WTC11 (cell line): ENCODE measurements at regions not wholly inside any gene's neighbourhood (a gene's known extent, or its start where the extent isn't known, plus 50 kb on each side); places are given as distances from the start of the nearest gene placed in this dataset.
A peak's percentile ranks its signal among the peaks of the same experiment; 100 is the strongest.

Experiments
- ATAC-seq: fragments of 200-7000 bp; cut with Tn5 transposase; 2 replicates; pipeline ENCODE4 v1.10.0; 2021; ENCODE audit warnings: mild to moderate bottlenecking, moderate library complexity
- CTCF ChIA-PET: fragments of 300-600 bp; sonication (Branson Sonifier 250); formaldehyde crosslinking; loops from one replicate; lab custom pipeline; 2021; ENCODE audit warnings: antibody characterized with exemption; lab: Charles Lee
- POLR2A ChIA-PET: fragments of 350-600 bp; sonication (Branson Sonifier 250); formaldehyde crosslinking; loops from one replicate; lab custom pipeline; 2021; ENCODE audit warnings: antibody characterized with exemption; lab: Charles Lee
- DNase-seq: peaks from one replicate; pipeline ENCODE4 v3.0.0; 2021; ENCODE audit warnings: low spot score
- H3K27ac Mint-ChIP-seq: 2 replicates; pipeline ENCODE4 v1.8.0; 2021; ENCODE audit warnings: mixed read lengths
- H3K27me3 Mint-ChIP-seq: 2 replicates; pipeline ENCODE4 v1.8.0; 2021; ENCODE audit warnings: low read depth, mild to moderate bottlenecking, moderate library complexity, mixed read lengths
- H3K36me3 Mint-ChIP-seq: 2 replicates; pipeline ENCODE4 v1.8.0; 2021; ENCODE audit warnings: mixed read lengths
- H3K4me1 Mint-ChIP-seq: 2 replicates; pipeline ENCODE4 v1.8.0; 2022; ENCODE audit warnings: mixed read lengths
- H3K4me3 Mint-ChIP-seq: 2 replicates; pipeline ENCODE4 v1.8.0; 2021; ENCODE audit warnings: mild to moderate bottlenecking, moderate library complexity, mixed read lengths
- H3K9me3 Mint-ChIP-seq: 2 replicates; pipeline ENCODE4 v1.8.0; 2021; ENCODE audit warnings: mixed read lengths
- ARID4B ChIP-seq: sonication (generic); formaldehyde crosslinking; IDR thresholded peaks from 2 replicates; pipeline ENCODE4 v1.8.0; 2023; ENCODE audit warnings: missing genetic modification reagents, mild to moderate bottlenecking, borderline replicate concordance
- CREM ChIP-seq: sonication (generic); formaldehyde crosslinking; IDR thresholded peaks from 2 replicates; pipeline ENCODE4 v1.8.1; 2022; ENCODE audit warnings: mild to moderate bottlenecking, missing genetic modification reagents, moderate library complexity
- ESRRA ChIP-seq: sonication (generic); formaldehyde crosslinking; IDR thresholded peaks from 2 replicates; pipeline ENCODE4 v1.8.1; 2022; ENCODE audit warnings: mild to moderate bottlenecking, missing genetic modification reagents, borderline replicate concordance
- GABPB1 ChIP-seq: sonication (generic); formaldehyde crosslinking; IDR thresholded peaks from 2 replicates; pipeline ENCODE4 v1.8.1; 2023; ENCODE audit warnings: mild to moderate bottlenecking, missing genetic modification reagents
- GRHL2 ChIP-seq: fragments of 250-450 bp; sonication (Bioruptor Pico); IDR thresholded peaks from 2 replicates; pipeline ENCODE4 v1.8.0; 2022; ENCODE audit warnings: mild to moderate bottlenecking, moderate library complexity; ENCODE audit not compliant: insufficient replicate concordance, severe bottlenecking
- GTF2I ChIP-seq: fragments of 250-450 bp; sonication (Bioruptor Pico); conservative IDR thresholded peaks from 2 replicates; pipeline ENCODE4 v1.4.0; 2021; ENCODE audit warnings: mild to moderate bottlenecking
- HMGA2 ChIP-seq: fragments of 250-450 bp; sonication (Bioruptor Pico); IDR thresholded peaks from 2 replicates; pipeline ENCODE4 v1.4.0; 2021; ENCODE audit warnings: mild to moderate bottlenecking, moderate library complexity
- KAT7 ChIP-seq: sonication (generic); formaldehyde crosslinking; IDR thresholded peaks from 2 replicates; pipeline ENCODE4 v1.8.1; 2023; ENCODE audit warnings: missing genetic modification reagents, mild to moderate bottlenecking, borderline replicate concordance
- PRRX2 ChIP-seq: fragments of 250-450 bp; sonication (Bioruptor Pico); IDR thresholded peaks from 2 replicates; pipeline ENCODE4 v1.8.0; 2021; ENCODE audit warnings: mild to moderate bottlenecking
- RORB ChIP-seq: fragments of 250-450 bp; sonication (Bioruptor Pico); IDR thresholded peaks from 2 replicates; pipeline ENCODE4 v1.9.0; 2021; ENCODE audit warnings: mild to moderate bottlenecking
- TCF7 ChIP-seq: sonication (generic); formaldehyde crosslinking; IDR thresholded peaks from 2 replicates; pipeline ENCODE4 v1.8.0; 2022; ENCODE audit warnings: mild to moderate bottlenecking, low read depth, missing genetic modification reagents, moderate library complexity
- ZNF121 ChIP-seq: sonication (generic); formaldehyde crosslinking; IDR thresholded peaks from 2 replicates; pipeline ENCODE4 v1.8.0; 2023; ENCODE audit warnings: missing genetic modification reagents
- ZNF232 ChIP-seq: sonication (generic); formaldehyde crosslinking; IDR thresholded peaks from 2 replicates; pipeline ENCODE4 v1.8.0; 2022; ENCODE audit warnings: mild to moderate bottlenecking, missing genetic modification reagents
- ZNF317 ChIP-seq: sonication (generic); formaldehyde crosslinking; IDR thresholded peaks from 2 replicates; pipeline ENCODE4 v1.8.1; 2023; ENCODE audit warnings: low read depth, mild to moderate bottlenecking, moderate library complexity, missing genetic modification reagents, borderline replicate concordance
- ZNF396 ChIP-seq: fragments of 250-450 bp; sonication (Bioruptor Pico); IDR thresholded peaks from 2 replicates; pipeline ENCODE4 v1.8.0; 2021; ENCODE audit warnings: mild to moderate bottlenecking, moderate library complexity, borderline replicate concordance
- ZNF423 ChIP-seq: fragments of 250-450 bp; sonication (Bioruptor Pico); IDR thresholded peaks from 2 replicates; pipeline ENCODE4 v2.1.2; 2022; ENCODE audit warnings: mild to moderate bottlenecking, moderate library complexity
- TF ChIP-seq, protein P1 (sequence below): sonication (generic); formaldehyde crosslinking; IDR thresholded peaks from 2 replicates; pipeline ENCODE4 v1.8.0; 2022; ENCODE audit warnings: missing genetic modification reagents
- TF ChIP-seq, protein P2 (sequence below): sonication (generic); formaldehyde crosslinking; IDR thresholded peaks from 2 replicates; pipeline ENCODE4 v1.8.0; 2022; ENCODE audit warnings: mild to moderate bottlenecking, missing genetic modification reagents
- TF ChIP-seq, protein P3 (sequence below): sonication (generic); formaldehyde crosslinking; IDR thresholded peaks from 2 replicates; pipeline ENCODE4 v1.8.1; 2023; ENCODE audit warnings: mild to moderate bottlenecking, moderate library complexity, missing genetic modification reagents

DNA sequence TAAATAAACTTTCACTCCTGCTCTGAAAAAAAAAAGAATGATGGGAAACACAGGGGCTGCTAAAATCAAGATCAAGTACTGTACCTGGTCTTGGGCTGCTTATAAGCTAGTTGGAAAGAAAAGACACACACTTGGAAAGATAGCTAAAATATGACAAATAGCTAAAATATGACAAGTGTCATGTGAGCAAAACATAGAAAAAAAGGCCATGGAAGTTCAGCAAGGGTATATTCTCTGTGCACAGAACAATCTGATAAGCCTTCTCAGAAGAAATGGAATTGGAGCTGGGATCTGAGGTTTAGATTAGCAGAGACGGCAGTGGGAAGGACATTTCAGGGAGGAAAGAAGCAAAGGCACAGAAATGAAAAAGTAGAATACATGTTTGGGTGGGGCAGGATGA is 126.2 kb upstream of the PMCH start:
- H3K27ac Mint-ChIP-seq: peak overlapping the region; percentile 8; the same call in 1 of the 2 replicates
- ChIA-PET CTCF (no interaction called here), POLR2A (no interaction called here)

DNA sequence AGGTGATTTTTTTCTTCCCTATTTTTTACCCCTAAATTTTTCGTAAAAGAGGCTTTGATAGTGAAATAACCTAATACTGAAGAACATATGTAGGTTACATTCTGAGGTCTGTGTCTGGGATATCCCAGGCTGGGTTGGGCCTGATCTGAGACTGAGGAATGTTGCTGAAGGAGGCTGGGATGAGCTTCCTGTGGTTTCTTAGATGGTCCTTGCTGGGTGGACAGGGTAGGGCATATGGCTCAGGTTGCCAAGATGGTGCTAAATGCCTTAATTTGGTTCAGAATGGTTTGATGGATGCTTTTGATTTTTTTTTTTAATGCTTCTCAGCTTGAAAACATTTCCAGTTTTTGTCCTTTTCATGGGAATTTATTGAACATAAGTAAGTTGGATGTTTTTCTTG is 124.6 kb upstream of the PMCH start:
- CTCF ChIA-PET: interaction anchor here (1.1 kb wide), 1 partner anchor 21 kb away, joined by 4 read pairs; no protein-coding TSS in a partner anchor
- Mint-ChIP-seq H3K27me3 (no peaks in the 10 kb centered on the region; the same call in 1 of the 2 replicates), H3K9me3 (peaks cover 31% of the 10 kb centered on the region), H3K36me3 (peaks cover 13% of the 10 kb centered on the region), H3K27ac (peak overlapping the region; percentile 51; the same call in 1 of the 2 replicates), H3K4me1 (peaks cover 29% of the 10 kb centered on the region), H3K4me3 (no peak overlapping the region)
- DNase-seq (no peak), ATAC-seq (peak; percentile 99)
- POLR2A ChIA-PET: interaction anchor here (0.7 kb wide), 1 partner anchor 56 kb away, joined by 4 read pairs; no protein-coding TSS in a partner anchor
- TF ChIP-seq ZNF121: no peak
- TF ChIP-seq, protein P1, sequence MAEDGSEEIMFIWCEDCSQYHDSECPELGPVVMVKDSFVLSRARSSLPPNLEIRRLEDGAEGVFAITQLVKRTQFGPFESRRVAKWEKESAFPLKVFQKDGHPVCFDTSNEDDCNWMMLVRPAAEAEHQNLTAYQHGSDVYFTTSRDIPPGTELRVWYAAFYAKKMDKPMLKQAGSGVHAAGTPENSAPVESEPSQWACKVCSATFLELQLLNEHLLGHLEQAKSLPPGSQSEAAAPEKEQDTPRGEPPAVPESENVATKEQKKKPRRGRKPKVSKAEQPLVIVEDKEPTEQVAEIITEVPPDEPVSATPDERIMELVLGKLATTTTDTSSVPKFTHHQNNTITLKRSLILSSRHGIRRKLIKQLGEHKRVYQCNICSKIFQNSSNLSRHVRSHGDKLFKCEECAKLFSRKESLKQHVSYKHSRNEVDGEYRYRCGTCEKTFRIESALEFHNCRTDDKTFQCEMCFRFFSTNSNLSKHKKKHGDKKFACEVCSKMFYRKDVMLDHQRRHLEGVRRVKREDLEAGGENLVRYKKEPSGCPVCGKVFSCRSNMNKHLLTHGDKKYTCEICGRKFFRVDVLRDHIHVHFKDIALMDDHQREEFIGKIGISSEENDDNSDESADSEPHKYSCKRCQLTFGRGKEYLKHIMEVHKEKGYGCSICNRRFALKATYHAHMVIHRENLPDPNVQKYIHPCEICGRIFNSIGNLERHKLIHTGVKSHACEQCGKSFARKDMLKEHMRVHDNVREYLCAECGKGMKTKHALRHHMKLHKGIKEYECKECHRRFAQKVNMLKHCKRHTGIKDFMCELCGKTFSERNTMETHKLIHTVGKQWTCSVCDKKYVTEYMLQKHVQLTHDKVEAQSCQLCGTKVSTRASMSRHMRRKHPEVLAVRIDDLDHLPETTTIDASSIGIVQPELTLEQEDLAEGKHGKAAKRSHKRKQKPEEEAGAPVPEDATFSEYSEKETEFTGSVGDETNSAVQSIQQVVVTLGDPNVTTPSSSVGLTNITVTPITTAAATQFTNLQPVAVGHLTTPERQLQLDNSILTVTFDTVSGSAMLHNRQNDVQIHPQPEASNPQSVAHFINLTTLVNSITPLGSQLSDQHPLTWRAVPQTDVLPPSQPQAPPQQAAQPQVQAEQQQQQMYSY (CRISPR knock-in tag): no peak
- TF ChIP-seq RORB (CRISPR knock-in tag): no peak
- TF ChIP-seq PRRX2: no peak
- TF ChIP-seq, protein P2, sequence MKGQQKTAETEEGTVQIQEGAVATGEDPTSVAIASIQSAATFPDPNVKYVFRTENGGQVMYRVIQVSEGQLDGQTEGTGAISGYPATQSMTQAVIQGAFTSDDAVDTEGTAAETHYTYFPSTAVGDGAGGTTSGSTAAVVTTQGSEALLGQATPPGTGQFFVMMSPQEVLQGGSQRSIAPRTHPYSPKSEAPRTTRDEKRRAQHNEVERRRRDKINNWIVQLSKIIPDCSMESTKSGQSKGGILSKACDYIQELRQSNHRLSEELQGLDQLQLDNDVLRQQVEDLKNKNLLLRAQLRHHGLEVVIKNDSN (CRISPR knock-in tag): no peak
- no peak for TF ChIP-seq HMGA2
- no peak for TF ChIP-seq GABPB1 (CRISPR knock-in tag)
- TF ChIP-seq CREM (CRISPR knock-in tag): no peak
- no peak for TF ChIP-seq ARID4B (CRISPR knock-in tag)
- TF ChIP-seq ZNF396: no peak
- no peak for TF ChIP-seq KAT7 (CRISPR knock-in tag)

More for the DNA sequence above, 126.2 kb upstream of the PMCH start:
- DNase-seq (no peak), ATAC-seq (no peak)
- TF ChIP-seq, protein P1 (CRISPR knock-in tag): no peak
- TF ChIP-seq TCF7 (CRISPR knock-in tag) (no peak), ESRRA (CRISPR knock-in tag) (no peak), ZNF121 (no peak), ZNF423 (no peak), ZNF232 (CRISPR knock-in tag) (no peak), GRHL2 (no peak), ZNF317 (no peak), GTF2I (no peak)
- TF ChIP-seq, protein P3, sequence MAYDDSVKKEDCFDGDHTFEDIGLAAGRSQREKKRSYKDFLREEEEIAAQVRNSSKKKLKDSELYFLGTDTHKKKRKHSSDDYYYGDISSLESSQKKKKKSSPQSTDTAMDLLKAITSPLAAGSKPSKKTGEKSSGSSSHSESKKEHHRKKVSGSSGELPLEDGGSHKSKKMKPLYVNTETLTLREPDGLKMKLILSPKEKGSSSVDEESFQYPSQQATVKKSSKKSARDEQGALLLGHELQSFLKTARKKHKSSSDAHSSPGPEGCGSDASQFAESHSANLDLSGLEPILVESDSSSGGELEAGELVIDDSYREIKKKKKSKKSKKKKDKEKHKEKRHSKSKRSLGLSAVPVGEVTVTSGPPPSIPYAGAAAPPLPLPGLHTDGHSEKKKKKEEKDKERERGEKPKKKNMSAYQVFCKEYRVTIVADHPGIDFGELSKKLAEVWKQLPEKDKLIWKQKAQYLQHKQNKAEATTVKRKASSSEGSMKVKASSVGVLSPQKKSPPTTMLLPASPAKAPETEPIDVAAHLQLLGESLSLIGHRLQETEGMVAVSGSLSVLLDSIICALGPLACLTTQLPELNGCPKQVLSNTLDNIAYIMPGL (CRISPR knock-in tag): no peak
- Mint-ChIP-seq H3K36me3 (peaks cover 13% of the 10 kb centered on the region), H3K4me1 (peaks cover 29% of the 10 kb centered on the region), H3K9me3 (peaks cover 36% of the 10 kb centered on the region), H3K4me3 (no peak overlapping the region), H3K27me3 (no peaks in the 10 kb centered on the region; the same call in 1 of the 2 replicates)
